Keratinocyte (primary cell): ENCODE measurements at regions not wholly inside any gene's neighbourhood (a gene's known extent, or its start where the extent isn't known, plus 50 kb on each side); places are given as distances from the start of the nearest gene placed in this dataset.

Experiments used
- DNase-seq: peaks from one replicate; pipeline ENCODE4 v3.0.0-alpha.2; 2011; ENCODE audit warnings: low read depth, missing footprints, low spot score
- FAIRE-seq: peaks from 2 replicates; lab custom pipeline; 2011; peaks lifted over from hg19 to GRCh38; lab: Jason Lieb, UNC
- H2AFZ ChIP-seq: 2 replicates; pipeline ENCODE4 v1.6.0; 2012; ENCODE audit warnings: low read length, control low read depth, inconsistent platforms; ENCODE audit not compliant: control insufficient read depth
- H3K27ac ChIP-seq: 2 replicates; pipeline ENCODE4 v1.5.1; 2011; ENCODE audit warnings: low read length; ENCODE audit not compliant: control insufficient read depth, insufficient read depth
- H3K27me3 ChIP-seq: 3 replicates; pipeline ENCODE4 v1.6.0; 2011; ENCODE audit warnings: low read length; ENCODE audit not compliant: control insufficient read depth, insufficient read depth; ENCODE audit errors: extremely low read depth
- H3K36me3 ChIP-seq, 2 experiments: 2 replicates in 1 of 2; 3 replicates in 1 of 2; pipeline ENCODE4 v1.5.1; 2011; ENCODE audit warnings: low read length in 2 of 2, mild to moderate bottlenecking in 1 of 2; ENCODE audit not compliant: control insufficient read depth in 2 of 2, insufficient read depth in 2 of 2; ENCODE audit errors: extremely low read depth in 1 of 2
- H3K4me1 ChIP-seq: 3 replicates; pipeline ENCODE4 v1.5.1; 2011; ENCODE audit warnings: low read length; ENCODE audit not compliant: control insufficient read depth, insufficient read depth; ENCODE audit errors: extremely low read depth
- H3K4me2 ChIP-seq: 3 replicates; pipeline ENCODE4 v1.6.0; 2011; ENCODE audit warnings: low read depth, low read length; ENCODE audit not compliant: control insufficient read depth, insufficient read depth; ENCODE audit errors: extremely low read depth
- H3K4me3 ChIP-seq, 3 experiments: fragments of 200-600 bp in 1 of 3; sonication (generic) in 1 of 3; 2 replicates in 2 of 3; 3 replicates in 1 of 3; pipeline ENCODE4 v1.5.1; 2011 to 2016; ENCODE audit warnings: low read length in 3 of 3, mild to moderate bottlenecking in 3 of 3, control low read depth in 2 of 3, inconsistent platforms in 1 of 3, low read depth in 1 of 3, mixed read lengths in 1 of 3, mixed run types in 1 of 3, moderate library complexity in 1 of 3; ENCODE audit not compliant: control insufficient read depth in 2 of 3, insufficient read depth in 2 of 3; ENCODE audit errors: extremely low read depth in 1 of 3
- H3K79me2 ChIP-seq: 2 replicates; pipeline ENCODE4 v1.6.0; 2012; ENCODE audit warnings: low read length; ENCODE audit not compliant: control insufficient read depth, insufficient read depth
- H3K9ac ChIP-seq: 3 replicates; pipeline ENCODE4 v1.6.0; 2011; ENCODE audit warnings: low read length; ENCODE audit not compliant: control insufficient read depth, insufficient read depth; ENCODE audit errors: extremely low read depth
- H3K9me1 ChIP-seq: 3 replicates; pipeline ENCODE4 v1.6.0; 2011; ENCODE audit warnings: low read length; ENCODE audit not compliant: control insufficient read depth, insufficient read depth; ENCODE audit errors: extremely low read depth
- H3K9me3 ChIP-seq: 2 replicates; pipeline ENCODE4 v1.5.1; 2012; ENCODE audit warnings: low read depth, low read length; ENCODE audit not compliant: control insufficient read depth
- H4K20me1 ChIP-seq: 3 replicates; pipeline ENCODE4 v1.6.0; 2011; ENCODE audit warnings: low read length; ENCODE audit not compliant: control insufficient read depth, insufficient read depth; ENCODE audit errors: extremely low read depth
- EZH2 ChIP-seq: IDR thresholded peaks from one replicate; pipeline ENCODE4 v1.6.1; 2012; ENCODE audit warnings: inconsistent platforms, mild to moderate bottlenecking, low read length, moderate library complexity
- dilution Hi-C: fragments of 300-500 bp; cut with MboI; formaldehyde crosslinking; loops from one replicate; pipeline ENCODE4 v1.7.0; 2020; ENCODE audit warnings: low sequenced_read_pairs; ENCODE audit not compliant: extremely low pct_ligation_motif_present
- TF ChIP-seq, protein P1 (sequence below), 3 experiments: IDR thresholded peaks in 1 of 3; conservative IDR thresholded peaks in 1 of 3; optimal IDR thresholded peaks in 1 of 3; 2 replicates in 2 of 3; 3 replicates in 1 of 3; pipeline versions ENCODE3 to v1.5.1; 2011; ENCODE audit warnings: low read length in 3 of 3, mild to moderate bottlenecking in 3 of 3, moderate library complexity in 2 of 3, control low read depth in 1 of 3, inconsistent platforms in 1 of 3; ENCODE audit not compliant: insufficient read depth in 2 of 3; ENCODE audit errors: extremely low read depth in 1 of 3

DNA sequence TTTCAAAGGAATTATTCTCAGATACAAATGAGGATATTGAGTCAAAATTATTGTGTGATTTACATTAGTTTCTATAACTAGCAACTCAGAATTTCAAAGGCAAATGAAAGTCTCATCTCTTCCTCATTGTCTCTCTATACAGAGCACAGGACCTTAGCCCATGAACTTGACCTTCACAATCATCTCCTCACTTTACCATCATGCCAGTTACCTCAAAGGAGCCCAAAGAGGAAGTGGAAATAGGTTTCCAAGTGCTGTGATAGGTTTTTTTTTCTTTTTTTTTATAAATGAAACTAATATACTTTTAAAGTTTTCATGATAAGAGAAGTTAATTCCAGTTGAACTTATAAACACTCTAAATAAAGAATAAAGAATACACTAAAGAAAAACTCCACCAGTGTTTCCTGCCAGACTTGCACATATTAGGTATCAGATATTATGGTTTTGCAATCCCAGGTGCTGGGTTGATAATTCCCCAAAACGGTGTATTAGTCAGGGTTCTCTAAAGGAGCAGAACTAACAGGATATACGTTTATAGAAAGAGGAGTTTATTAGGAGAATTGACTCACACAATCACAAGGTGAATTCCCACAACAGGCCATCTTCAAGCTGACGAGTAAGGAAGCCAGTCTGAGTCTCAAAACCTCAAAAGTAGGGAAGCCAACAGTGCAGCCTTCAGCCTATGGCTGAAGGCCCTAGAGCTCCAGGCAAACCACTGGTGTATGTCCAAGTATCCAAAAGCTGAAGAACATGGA is 50.1 kb upstream of the ADAMTS16 start:
- Histone ChIP-seq H3K27me3 (no peaks in the 10 kb centered on the region), H3K27ac (no peak overlapping the region), H3K9me1 (no peaks in the 10 kb centered on the region), H4K20me1 (no peaks in the 10 kb centered on the region), H3K9ac (no peak overlapping the region), H3K79me2 (no peaks in the 10 kb centered on the region), H3K36me3 (no peaks in the 10 kb centered on the region), H3K4me2 (no peak overlapping the region), H3K4me1 (no peaks in the 10 kb centered on the region), H3K9me3 (no peaks in the 10 kb centered on the region), H3K4me3 (no peak overlapping the region), H2AFZ (no peak overlapping the region)
- dilution Hi-C loops, result no loop called here
- DNase-seq (no peak), FAIRE-seq (no peak)
- TF ChIP-seq, protein P1, sequence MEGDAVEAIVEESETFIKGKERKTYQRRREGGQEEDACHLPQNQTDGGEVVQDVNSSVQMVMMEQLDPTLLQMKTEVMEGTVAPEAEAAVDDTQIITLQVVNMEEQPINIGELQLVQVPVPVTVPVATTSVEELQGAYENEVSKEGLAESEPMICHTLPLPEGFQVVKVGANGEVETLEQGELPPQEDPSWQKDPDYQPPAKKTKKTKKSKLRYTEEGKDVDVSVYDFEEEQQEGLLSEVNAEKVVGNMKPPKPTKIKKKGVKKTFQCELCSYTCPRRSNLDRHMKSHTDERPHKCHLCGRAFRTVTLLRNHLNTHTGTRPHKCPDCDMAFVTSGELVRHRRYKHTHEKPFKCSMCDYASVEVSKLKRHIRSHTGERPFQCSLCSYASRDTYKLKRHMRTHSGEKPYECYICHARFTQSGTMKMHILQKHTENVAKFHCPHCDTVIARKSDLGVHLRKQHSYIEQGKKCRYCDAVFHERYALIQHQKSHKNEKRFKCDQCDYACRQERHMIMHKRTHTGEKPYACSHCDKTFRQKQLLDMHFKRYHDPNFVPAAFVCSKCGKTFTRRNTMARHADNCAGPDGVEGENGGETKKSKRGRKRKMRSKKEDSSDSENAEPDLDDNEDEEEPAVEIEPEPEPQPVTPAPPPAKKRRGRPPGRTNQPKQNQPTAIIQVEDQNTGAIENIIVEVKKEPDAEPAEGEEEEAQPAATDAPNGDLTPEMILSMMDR (optimal IDR thresholded peaks at IDR 0.05 in 1 of 3, IDR thresholded peaks at IDR 0.05 in 1 of 3, conservative IDR thresholded peaks at IDR 0.05 in 1 of 3; ENCODE audit: extremely low read depth in 1 of 3, insufficient read depth in 2 of 3, low read length in 3 of 3), result no peak
- TF ChIP-seq EZH2, result no peak
